ENCODE measurements at regions not wholly inside any gene's neighbourhood (a gene's known extent, or its start where the extent isn't known, plus 50 kb on each side); places are given as distances from the start of the nearest gene placed in this dataset.

DNA sequence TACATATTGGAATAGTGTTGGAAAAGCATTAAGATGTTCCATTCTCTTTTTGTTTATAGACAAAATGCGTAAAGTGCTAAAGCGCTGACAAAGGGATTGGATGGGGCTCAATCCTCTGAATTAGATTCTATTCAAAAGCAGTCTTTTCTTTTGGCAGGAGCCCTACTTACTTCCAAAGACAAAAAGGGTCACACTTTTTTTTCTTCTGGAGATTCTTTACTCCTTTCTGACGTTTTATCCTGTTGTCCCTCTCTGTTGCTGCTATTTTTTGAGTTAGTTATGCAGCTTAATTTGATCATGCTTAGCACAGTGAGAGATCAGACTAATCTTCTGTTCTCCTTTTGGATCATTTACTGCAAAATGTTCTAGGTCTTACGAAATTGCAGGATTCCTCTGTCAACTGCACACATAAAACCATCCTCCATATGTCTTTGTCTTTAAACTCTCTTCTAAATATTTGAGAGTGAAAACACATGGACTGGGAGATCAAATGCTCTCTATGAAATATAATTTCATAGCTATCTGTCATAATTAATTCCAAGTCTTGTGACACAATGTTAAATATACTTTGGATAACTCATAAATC lies 656.4 kb upstream of the ADGRL2 start:
- H3K4me1 ChIP-seq, result no peaks in the 10 kb centered on the region
- no peaks in the 10 kb centered on the region for H3K27me3 ChIP-seq
- no peaks in the 10 kb centered on the region for H3K9me3 ChIP-seq
- no peak for DNase-seq (ENCODE audit: low spot score in 2 of 2)
- TF ChIP-seq, protein P1, sequence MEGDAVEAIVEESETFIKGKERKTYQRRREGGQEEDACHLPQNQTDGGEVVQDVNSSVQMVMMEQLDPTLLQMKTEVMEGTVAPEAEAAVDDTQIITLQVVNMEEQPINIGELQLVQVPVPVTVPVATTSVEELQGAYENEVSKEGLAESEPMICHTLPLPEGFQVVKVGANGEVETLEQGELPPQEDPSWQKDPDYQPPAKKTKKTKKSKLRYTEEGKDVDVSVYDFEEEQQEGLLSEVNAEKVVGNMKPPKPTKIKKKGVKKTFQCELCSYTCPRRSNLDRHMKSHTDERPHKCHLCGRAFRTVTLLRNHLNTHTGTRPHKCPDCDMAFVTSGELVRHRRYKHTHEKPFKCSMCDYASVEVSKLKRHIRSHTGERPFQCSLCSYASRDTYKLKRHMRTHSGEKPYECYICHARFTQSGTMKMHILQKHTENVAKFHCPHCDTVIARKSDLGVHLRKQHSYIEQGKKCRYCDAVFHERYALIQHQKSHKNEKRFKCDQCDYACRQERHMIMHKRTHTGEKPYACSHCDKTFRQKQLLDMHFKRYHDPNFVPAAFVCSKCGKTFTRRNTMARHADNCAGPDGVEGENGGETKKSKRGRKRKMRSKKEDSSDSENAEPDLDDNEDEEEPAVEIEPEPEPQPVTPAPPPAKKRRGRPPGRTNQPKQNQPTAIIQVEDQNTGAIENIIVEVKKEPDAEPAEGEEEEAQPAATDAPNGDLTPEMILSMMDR (IDR thresholded peaks at IDR 0.05), result no peak
- TF ChIP-seq POLR2A (IDR thresholded peaks at IDR 0.05), result no peak
- TF ChIP-seq POLR2AphosphoS5 (IDR thresholded peaks at IDR 0.05), result no peak
- H3K36me3 ChIP-seq, result no peaks in the 10 kb centered on the region
- no peak overlapping the region for H3K27ac ChIP-seq
- intact Hi-C loops (cut with DNase I; ENCODE audit: low total_unique reads), result no loop called here
- H3K4me3 ChIP-seq, result no peak overlapping the region

DNA sequence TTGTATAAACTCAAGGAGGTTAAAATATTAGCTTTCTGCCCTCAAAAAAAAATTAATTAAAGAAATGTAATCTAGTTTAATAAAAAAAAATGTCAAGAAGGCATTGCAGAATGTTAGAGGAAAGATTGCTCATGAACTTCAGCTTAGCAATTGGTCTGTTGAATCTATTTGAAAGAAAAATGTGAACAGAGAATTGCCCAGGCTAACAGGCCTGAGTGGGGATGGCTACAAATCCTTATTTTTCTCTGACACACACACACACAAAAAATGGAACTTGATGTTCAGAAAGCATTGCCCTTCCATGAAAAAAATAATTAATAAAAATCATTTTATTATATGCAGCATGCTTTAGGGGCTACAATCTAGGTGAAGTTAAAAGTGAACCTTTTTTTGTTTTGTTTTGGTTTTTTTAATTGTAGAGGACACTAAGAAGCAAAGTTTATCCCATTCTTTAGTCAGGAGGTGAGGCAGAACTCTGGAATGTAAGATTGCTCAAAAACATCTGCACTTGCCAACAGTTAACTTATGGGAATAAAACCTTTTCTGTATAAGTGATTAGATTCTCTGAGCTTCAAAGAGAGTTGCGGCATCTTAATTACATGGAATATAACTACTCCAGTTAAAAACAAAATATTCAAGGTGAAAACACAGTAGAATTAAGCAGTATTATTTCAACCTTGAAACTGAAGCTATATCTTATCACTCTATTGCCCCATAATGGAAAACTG lies 658.5 kb upstream of the ADGRL2 start:
- Histone ChIP-seq H3K27ac (no peak overlapping the region), H3K36me3 (no peaks in the 10 kb centered on the region), H3K4me3 (no peak overlapping the region), H3K27me3 (no peaks in the 10 kb centered on the region), H3K9me3 (no peaks in the 10 kb centered on the region), H3K4me1 (no peaks in the 10 kb centered on the region)
- TF ChIP-seq, protein P1 (IDR thresholded peaks at IDR 0.05), result no peak
- TF ChIP-seq POLR2A (IDR thresholded peaks at IDR 0.05) (no peak), POLR2AphosphoS5 (IDR thresholded peaks at IDR 0.05) (no peak)
- DNase-seq (ENCODE audit: low spot score in 2 of 2), result no peak
- intact Hi-C loops (cut with DNase I; ENCODE audit: low total_unique reads), result no loop called here

DNA sequence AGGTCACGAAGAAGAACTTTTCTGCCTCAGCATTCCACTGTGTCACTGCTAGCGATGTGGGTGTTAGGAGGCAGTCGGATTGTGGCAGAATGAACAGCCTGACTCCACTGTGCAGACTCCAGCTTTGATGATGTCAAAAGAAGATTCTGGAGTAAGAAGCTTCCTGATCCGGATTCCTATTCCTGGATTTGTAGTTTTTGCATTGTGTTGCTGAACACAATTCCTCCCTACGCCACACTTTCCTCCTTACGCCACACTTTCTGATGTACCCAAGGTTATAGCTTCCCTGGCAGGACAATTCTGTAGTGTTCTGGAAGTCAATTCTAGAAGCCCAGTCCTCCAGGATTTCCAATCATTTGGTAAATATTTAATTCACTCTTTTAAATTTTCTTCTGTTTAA lies 665.2 kb upstream of the ADGRL2 start:
- intact Hi-C loops (cut with DNase I; ENCODE audit: low total_unique reads), result no loop called here
- Histone ChIP-seq H3K36me3 (no peaks in the 10 kb centered on the region), H3K9me3 (no peaks in the 10 kb centered on the region), H3K27ac (no peak overlapping the region), H3K27me3 (no peaks in the 10 kb centered on the region), H3K4me3 (no peak overlapping the region), H3K4me1 (no peaks in the 10 kb centered on the region)
- no peak for DNase-seq (ENCODE audit: low spot score in 2 of 2)
- TF ChIP-seq POLR2AphosphoS5 (IDR thresholded peaks at IDR 0.05) (no peak), POLR2A (IDR thresholded peaks at IDR 0.05) (no peak)
- TF ChIP-seq, protein P1 (IDR thresholded peaks at IDR 0.05), result no peak

DNA sequence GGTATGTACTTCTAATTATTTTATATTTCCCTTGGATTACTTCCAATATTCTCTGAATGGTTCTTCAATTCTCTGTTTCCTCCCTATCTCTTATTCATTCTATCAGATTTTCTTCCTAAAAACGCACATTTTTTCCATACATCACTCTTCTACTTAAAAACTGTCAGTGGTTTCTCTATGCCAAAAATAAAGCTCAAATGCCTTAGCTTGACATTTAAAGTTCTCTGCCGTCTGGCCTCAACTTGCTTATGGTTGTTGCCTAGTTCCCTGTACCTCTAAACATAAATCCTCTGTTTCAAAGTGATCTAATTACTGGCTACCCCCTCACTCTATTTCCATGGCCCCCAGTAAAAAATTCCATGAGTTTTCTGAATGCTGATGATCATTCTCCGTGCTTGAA lies 671.0 kb upstream of the ADGRL2 start:
- no peaks in the 10 kb centered on the region for H3K9me3 ChIP-seq
- no peak for DNase-seq (ENCODE audit: low spot score in 2 of 2)
- H3K4me3 ChIP-seq, result no peak overlapping the region
- no peaks in the 10 kb centered on the region for H3K36me3 ChIP-seq
- intact Hi-C loops (cut with DNase I; ENCODE audit: low total_unique reads), result no loop called here
- H3K4me1 ChIP-seq, result no peaks in the 10 kb centered on the region
- no peak overlapping the region for H3K27ac ChIP-seq
- H3K27me3 ChIP-seq, result no peaks in the 10 kb centered on the region
- TF ChIP-seq, protein P1 (IDR thresholded peaks at IDR 0.05), result no peak
- TF ChIP-seq POLR2AphosphoS5 (IDR thresholded peaks at IDR 0.05), result no peak
- no peak for TF ChIP-seq POLR2A (IDR thresholded peaks at IDR 0.05)

DNA sequence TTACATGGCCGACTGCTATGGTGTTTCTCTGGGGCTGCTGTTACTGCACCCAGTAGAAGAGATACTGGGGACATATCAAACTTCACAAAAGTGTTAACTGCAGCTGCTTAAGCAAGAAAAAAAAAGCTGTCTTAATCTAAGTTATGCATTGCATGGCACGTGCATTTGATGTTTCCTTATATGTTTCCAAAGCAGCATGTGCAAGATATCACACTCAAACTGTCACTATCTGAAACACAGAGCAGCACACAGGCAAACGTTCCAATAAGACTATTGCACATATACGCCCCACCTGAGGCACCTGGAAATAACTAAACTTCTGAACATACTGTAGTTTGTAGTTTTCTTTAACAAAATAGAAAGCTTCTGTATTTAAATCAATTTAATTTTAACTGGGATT lies 671.4 kb upstream of the ADGRL2 start:
- Histone ChIP-seq H3K27me3 (no peaks in the 10 kb centered on the region), H3K4me3 (no peak overlapping the region), H3K27ac (no peak overlapping the region), H3K4me1 (no peaks in the 10 kb centered on the region), H3K36me3 (no peaks in the 10 kb centered on the region), H3K9me3 (no peaks in the 10 kb centered on the region)
- intact Hi-C loops (cut with DNase I; ENCODE audit: low total_unique reads), result no loop called here
- TF ChIP-seq POLR2AphosphoS5 (IDR thresholded peaks at IDR 0.05), result no peak
- no peak for DNase-seq (ENCODE audit: low spot score in 2 of 2)

Data from breast epithelium (tissue), 4 donors.